HPDE6-E6E7 (cell line): ENCODE measurements at regions not wholly inside any gene's neighbourhood (a gene's known extent, or its start where the extent isn't known, plus 50 kb on each side); places are given as distances from the start of the nearest gene placed in this dataset.

Experiments used
- DNase-seq: peaks from one replicate; pipeline ENCODE4 v3.0.0; 2011; ENCODE audit warnings: missing footprints; ENCODE audit errors: extremely low spot score

DNA sequence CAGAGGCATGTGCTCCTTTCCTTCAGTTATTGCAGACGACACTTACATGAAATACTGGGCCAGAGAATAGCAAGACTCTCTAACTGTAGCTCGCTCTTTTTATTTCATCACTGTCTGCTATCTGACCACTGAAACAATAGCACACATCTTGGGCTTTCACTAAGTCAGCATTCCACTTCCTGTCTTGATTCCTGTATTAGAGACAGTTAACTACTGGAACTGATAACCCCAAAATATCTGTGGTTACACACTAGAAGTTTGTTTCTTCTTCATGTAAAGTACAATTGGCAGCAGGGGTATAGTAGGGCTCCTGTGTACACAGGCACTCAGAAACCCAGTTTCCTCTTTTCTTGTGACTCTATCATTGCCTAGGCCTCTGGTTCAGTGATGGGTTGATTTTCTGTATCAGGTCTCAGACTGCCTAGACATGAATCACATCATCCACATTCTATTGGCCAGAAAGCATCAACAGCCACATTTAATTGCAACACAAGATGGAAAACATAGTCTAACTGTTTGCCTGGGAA, 230.2 kb upstream of the CD96 start:
- DNase-seq = no peak

DNA sequence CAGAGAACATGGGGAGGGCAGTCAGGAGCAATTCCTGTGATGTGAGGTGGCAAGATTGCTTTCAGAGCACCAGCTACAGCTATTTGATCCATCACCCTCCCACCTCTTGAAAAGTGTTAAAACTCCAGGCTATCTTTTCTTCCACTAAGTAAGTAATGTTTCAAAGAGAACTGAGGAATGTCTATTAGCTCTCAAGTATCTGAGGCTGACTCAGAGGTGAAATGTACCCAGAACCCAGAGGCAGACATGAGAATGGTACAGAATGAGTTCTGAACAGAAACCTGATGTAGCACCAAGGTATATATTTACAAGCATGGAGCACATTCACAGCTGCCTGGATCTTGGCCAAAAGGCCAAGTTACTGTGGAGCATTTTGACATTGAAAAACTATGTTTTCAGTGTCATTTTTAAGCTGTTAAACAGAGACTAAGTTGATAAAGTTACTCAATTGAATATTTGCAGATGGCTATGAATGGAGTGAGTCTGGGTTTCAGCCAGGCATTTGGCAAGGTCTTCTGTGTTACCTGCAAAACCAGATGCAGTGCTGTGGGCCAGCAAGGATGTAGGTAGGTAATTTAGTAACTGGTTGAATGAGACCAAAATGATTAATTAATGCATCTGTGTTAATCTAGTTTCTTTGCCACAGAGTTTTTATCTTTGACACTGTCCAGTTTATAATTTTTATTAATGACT, 227.7 kb upstream of the CD96 start:
- no peak for DNase-seq

DNA sequence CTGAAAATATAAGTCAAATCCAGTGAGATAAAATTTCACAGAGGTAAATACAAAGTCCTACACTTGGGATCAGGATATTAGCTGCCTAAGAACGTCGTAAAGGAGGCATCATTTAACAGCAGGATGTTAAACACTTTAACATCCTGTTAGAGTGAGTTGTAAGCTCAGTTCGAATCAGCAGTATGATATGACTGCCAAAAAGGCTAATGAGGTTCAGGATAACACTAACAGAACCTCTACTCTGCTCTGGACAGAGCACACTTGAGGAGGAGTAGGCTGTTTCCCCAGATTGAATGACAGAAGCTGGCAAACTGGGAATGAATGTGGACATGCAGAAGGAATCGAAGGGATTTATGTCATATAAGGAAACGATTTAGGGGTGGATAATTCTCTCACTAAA, 227.1 kb upstream of the CD96 start:
- no peak for DNase-seq

DNA sequence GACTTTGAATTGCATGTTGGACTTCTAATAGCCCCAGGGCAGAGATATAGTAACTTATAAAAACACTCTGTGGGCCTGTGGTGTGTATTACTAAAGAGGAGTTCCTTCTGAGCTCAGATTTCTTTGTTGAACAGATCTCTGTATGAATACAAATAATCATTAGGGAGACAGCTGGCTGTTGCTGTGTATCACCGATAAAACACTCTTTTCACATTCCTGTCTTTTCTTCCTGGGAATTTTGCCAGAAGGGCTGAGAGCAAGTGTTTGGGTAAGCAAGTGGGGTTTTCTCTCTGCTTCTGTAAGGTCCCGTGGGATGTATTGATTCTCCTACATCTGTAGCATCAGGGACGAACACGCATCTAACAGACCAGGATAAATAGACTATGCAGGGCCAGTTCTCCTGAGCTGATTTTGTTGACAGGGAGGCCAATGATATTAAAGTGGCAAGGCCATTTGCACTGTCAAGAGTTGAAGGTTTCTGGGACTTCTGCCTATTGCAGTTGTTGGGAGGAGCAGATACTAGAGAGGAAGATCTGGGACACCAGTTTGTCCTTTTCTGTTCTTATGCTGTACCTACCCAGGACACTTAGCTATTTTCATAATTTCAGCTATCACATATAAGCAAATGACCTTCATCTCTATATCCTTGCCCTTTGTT, 225.9 kb upstream of the CD96 start:
- no peak for DNase-seq

DNA sequence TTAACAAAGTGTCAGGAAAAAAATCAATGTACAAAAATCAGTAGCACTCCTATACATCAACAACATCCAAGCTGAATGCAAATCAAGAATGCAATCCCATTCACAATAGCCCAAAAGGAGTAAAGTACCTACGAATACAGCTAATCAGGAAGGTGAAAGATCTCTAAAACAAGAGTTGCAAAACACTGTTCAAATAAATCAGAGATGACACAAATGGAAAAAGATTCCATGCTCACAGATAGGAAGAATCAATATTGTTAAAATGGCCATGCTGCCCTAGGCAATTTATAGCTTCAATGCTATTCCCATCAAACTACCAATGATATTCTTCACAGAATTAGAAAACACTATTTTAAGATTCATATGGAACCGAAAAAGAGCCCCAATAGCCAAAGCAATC, 223.7 kb upstream of the CD96 start:
- DNase-seq = no peak

DNA sequence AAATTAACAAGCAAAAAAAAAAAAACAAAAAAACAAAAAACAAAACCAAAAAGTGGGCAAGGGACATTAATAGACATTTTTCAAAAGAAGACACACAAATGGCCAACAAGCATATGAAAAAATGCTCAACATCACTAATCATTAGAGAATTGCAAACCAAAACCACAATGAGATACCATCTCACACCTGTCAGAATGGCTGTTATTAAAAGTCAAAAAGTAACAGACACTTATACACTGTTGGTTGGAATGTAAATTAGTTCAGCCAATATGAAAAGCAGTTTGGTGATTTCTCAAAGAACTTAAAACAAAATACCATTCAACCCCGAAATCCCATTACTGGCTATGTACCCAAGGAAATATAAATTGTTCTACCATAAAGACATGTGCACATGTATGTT, 222.4 kb upstream of the CD96 start:
- DNase-seq = no peak

DNA sequence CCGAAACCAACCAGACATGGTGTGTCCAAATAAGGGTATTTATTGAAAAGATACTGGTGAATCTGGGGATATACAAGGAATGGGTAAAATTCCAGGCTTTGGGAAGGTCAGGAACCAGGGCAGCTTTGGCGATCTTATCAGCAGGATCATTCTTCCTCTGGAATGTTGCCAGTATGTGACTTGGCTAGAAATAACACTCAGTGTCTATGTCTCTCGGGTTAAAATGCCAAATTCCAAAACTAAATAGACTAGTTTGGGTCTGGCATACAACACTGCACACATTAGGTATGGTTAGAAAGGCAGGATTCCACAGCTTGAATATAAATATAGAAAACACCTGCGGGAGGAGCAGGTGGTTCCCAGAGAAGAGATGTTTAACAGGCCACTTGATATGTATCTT, 220.2 kb upstream of the CD96 start:
- no peak for DNase-seq

DNA sequence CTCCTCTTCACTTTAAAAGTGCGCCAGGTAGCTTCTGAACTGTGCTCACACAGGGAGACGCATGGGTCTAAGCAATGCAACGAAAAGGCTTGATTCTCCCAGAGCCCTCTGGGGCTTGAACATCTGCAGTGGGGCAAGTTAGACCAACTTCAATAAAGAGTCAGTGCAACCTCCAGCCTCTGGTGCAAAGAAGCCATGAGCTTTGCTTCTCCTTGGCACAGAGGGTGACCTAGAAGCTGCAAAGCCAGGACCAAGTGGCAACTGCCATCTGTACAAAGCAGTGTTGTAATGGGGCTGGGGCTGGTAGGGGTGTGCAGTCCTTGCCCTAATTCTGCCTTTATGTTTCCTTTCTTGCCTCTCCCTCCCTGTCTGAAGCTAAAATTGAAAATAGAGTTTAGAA, 219.0 kb upstream of the CD96 start:
- DNase-seq = no peak

DNA sequence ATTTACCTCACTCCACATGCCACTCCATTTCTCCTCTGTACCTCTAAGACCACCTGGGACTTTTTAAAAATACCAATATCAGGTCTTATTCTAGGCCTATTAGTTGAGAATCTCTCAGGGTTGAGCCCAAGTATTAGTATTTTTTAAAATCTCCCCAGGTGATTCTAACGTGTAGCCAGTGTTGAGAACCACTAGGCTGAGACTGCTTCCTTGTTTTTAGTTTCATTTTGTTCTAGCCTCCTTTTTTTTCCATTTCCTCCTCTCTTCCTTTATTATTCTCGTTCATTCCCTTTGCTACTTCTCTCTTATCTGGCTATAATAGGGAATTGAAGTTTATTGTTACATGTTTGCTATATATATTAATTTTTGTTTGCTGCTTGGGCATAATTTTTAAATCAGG, 217.8 kb upstream of the CD96 start:
- no peak for DNase-seq

DNA sequence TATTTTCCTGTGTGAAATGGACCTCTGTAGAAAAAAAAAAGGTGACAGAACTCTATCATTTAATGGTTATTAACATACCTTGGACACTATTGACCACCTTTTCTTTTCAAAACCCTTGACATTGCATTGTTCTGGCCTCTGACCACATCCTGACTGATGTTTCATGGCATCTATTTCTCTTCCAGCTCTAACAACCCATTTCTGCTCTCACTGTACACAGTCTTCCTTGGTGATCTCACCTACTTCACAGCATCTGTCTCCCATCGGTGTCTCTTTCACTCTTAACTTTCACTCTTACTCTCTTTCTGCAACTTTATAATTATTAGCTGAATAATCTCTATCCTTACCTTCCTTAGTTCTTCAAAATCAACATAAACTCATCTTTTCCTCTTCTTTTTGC, 217.4 kb upstream of the CD96 start:
- no peak for DNase-seq

DNA sequence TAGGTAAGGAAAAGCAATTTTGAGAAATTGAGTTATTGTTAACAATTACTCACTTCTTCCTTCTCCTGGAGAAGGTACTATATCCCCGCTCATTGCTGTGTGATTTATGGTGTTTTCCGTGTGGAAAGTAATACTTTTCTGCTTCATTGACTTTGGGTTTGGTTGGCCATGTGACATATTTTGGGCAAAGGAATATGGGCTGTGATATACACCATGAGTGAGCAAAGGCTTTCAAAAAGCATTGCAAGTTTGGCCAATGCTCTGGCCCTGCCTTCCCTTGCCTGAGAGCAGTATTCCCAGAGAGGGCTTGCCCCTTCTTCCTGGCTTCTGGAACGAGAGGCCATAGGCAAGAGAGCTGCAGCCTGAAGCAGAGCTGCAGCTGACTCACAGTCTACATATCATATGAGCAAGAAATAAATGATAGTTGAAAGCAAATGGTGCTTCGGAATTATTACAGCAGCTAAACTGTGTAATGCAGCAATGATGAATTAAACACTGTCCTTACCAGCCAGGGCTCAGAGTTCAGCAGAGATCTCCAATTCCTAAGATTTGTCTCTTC, 216.8 kb upstream of the CD96 start:
- no peak for DNase-seq

DNA sequence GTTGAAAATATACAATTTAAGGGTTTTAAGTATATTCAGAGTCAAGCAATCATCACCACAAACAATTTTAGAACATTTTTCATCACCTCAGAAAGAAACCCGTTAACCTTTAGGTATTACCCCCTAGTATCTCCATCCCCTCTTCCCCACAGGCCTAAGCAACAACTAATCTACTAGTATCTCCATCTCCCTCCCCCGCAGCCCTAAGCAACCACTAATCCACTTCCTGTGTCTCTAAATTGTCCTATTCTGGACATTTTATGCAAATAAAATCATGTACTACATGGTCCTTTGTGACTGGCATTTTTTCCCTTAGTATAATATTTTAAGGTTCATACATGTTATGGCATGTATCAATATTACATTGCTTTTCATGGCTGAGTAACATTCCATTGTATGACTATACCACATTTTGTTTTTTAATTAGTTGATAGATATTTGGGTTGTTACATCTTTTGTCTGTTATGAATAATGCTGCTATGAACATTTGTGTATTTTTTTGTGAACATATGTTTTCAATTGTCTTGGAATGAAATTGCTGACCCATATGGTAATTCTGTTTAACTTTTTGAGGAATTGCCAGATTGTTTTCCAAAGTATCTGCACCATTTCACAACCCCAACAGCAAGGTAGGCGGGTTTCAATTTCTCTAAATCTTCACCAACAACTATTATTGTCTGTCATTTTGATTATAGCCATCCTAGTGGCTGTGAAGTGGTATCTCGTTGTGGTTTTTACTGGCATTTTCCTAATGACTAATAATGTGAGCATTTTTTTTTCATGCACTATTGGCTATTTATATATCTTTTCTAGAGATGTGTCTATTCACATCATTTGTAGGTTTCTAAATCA, 215.6 kb upstream of the CD96 start:
- DNase-seq = no peak

DNA sequence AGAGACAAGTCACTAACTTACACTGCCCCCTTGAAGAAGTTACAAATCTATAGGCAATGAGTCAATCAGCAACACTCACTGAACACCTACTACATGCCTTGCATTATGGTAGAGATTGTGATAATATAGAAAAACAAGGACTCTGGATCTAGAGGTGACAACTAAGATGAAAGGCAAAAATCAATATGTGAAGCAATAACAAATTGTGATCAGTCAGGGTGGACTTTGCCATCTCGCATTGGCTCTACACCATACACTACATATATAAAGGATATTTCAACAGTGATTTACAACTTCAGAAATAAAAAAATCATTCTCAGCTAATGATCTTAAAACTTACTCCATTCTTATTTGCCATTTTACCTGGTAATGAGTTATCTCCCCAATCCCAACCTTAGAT, 210.7 kb upstream of the CD96 start:
- DNase-seq = no peak

DNA sequence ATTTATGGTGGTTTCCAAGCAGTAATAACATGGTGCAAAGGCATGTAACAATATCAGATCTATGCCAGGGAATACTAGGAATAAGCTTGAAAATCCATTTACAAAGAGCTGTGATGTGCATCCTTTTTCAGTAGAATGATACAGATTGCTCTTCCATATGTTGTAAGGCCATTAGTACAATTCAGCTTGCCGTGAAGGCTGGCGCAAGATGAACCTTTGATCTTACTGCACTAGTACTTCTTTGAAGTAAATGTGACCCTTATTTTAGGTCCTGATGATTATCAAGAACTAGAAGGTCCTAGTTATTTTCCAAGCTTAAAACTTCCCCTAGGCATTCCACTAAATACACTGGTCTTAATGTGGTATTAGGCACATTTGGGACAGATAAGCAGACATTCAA, 210.1 kb upstream of the CD96 start:
- no peak for DNase-seq

DNA sequence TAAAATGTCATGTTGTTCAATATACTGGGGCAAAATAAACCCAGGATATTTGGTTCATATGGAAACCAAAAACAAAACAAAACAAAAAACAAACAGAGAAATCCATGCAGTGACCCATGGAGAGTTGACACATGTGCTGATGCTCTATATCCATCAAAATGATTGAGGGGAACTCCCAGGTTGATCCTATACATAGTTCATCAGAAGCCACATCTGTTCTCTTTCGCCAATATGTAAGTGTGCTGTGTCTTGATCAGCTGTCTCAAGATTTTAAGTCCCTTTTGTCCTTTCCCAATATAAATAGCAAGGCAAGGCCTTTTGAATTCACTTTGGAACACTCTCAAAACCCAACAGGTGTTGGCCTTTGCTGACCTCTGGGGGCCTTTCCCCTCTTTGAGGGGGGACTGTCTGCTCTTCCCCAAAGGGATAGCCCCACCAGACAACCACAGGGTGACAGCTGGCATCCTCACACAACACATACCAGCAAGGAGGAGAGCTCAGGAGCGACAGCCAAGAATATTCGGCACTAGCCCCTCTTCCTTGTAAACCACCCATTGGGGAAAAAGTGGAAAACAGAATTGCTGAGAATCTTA, 209.4 kb upstream of the CD96 start:
- DNase-seq = no peak

DNA sequence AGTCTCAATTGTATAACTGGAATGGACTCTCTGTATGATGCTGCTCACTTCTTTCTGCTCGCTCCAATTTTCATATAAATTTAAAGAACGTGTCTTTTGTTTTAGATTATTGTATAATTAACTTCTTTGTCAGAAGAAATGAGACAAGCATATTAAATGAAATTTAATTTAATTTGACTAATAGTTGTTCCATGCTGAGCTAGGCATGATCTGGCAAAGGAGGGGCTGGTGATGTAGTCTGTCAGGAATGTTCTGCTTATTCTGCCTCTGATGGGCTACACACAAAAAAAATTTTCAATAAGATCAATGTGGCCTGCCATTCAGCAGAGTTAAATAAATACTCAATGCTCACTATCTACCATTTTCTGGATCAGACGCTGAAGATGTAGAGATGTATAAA, 208.4 kb upstream of the CD96 start:
- DNase-seq = no peak

DNA sequence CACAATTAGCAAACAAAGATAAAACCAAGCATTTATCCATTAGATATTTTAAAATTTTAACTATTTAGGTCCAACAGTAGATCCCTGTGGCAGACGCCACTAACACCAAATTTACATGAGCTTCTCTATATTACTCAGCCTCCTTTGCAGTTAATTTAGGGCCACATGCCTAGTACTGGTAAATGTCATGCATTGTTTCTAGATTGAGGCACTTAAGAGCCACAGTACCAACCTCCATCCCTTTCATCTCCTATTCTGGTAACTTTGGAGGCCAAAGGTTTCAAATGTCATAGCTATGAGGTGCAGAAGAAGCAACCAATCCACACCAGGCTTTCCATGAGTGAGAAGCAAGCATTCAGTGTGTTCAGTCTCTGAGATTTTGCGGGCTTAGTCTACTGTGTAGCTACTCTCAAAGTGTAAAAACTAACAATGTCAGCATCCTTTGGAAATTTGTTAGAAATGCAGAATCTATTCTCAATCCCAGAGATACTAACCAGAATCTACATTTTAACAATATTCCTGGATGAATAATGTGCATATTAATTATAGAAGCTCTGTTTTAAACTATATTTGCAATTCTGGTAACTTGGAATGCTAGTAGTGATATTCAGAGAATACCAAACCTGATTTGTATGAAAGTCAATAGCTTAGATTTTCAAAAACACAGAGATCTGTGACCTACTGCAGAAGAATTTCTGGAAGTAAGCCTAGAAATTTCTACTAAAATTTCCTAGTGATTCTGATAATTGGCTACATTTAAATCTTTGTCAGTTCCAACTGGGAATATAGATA, 206.3 kb upstream of the CD96 start:
- no peak for DNase-seq

DNA sequence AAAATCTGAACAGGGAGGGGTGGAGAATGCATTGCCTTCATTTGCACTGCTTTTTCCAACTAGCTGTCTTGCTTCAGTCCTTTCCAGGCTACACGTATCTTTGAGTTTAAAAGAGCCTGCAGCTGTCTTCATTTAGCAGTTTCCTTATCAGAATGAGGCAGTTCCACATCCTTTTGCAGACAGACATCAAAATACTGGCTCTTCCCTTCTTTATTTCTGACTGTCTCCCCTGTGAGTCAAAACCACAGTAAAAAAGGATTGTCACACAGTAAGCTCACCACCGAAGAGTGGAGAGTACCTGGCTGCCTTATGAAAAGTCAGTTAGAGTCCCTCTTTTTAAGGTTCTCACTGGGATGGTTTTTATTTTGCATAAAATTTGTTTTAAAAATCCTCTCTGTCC, 205.5 kb upstream of the CD96 start:
- no peak for DNase-seq

DNA sequence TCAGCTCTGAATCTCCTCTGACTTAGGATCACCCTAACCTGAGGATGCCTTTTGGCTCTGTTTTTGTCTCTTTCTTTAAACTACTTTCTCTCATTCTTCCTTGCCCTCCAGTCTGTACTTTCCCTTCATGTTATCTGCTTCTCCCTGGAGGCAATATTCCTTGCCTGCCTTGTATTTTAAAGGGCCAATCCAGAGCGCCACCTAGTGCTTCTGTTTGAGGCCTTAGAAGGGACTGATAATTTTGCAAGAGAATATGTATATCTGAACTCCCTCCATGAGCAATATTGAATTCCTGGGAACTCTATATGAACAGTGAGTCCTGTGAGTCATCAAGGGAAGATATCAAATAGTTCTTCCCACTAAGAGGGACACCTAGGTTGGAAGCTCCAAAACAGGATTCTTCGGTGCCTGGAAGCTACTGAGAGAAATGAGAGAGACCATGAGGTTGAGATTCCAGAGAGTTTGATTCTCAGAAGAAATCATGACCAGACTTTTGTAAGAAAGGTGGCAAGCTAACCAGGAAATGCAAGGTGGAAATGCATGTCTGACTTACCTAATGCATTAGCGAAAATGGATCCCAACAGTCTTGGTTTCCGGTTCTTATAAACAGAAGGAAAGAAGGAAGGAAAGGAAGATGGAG, 203.8 kb upstream of the CD96 start:
- DNase-seq = peak; percentile 25

DNA sequence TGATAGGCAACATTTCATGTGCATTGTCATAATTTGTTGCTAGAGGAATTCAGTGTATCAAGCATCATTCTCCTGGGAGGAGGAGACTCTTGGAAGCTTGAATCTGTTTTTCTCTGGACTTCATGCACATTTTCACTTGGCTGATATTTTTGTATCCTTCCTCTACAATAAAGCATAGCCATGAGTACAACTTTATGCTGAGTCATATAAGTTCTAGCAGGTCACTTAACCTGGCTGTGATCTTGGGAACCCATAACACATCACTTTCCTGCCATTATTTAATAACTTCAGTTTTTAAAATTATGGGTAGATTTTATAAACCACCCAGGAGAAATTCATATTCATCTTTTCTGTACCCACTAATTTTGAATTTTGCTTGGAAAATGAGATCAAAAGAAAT, 203.0 kb upstream of the CD96 start:
- DNase-seq = no peak

DNA sequence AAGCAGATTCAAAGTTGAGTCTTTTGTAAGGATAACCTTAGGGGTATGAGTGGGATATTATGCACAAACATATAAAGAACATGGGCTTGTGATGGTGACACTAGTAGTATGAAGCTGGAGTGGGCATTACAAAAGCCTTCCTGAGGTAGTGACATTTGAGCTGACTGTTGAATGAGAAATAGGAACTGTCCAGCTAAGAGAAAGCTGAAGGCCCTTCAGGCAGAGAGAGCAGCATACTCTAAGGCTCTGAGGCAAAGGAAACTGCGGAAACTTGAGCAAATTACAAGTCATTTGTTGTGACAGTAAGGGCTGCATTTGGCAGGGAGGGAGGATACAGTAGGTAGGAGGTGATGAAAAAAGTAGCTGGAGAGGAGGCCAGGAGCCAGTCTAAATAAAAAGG, 190.7 kb upstream of the CD96 start:
- no peak for DNase-seq
